GF-D8 (cell line): ENCODE measurements at regions not wholly inside any gene's neighbourhood (a gene's known extent, or its start where the extent isn't known, plus 50 kb on each side); places are given as distances from the start of the nearest gene placed in this dataset.

ENCODE experiments used
- DNase-seq: peaks from one replicate; lab custom pipeline; 2025; lab: John Stamatoyannopoulos, UW

GRCh38 chr17:36864827-36865430, 72.3 kb upstream of the LHX1 start:
- DNase-seq: no peak

DNA sequence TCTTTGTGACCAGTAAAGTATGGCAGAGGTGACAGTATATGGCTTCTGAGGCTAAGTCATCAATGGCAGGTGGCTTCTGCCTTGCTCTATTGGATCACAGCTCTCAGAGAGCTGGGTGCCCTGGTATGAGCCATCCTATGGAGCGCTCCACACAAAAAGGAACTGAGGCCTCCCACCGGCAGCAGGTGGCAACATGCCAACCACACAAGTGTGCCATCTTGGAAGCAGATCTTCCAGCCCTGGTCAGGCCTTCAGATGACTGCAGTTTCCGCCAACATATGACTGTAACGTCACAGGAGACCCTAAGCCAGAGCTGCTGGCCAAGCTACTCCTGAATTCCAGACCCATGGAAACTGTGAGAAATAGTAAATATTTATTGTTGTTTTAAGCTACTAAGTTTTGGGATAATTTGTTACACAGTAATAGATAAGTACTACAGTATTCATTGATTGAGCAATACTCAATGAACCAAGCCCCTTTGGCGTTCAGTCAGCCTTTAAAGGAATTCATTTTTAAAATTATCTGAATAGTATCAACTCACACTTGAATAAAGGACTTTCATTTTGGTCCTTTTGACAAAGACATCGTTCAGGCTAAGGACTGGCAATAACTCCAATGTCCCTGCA, 69.4 kb upstream of the LHX1 start:
- DNase-seq: no peak

DNA sequence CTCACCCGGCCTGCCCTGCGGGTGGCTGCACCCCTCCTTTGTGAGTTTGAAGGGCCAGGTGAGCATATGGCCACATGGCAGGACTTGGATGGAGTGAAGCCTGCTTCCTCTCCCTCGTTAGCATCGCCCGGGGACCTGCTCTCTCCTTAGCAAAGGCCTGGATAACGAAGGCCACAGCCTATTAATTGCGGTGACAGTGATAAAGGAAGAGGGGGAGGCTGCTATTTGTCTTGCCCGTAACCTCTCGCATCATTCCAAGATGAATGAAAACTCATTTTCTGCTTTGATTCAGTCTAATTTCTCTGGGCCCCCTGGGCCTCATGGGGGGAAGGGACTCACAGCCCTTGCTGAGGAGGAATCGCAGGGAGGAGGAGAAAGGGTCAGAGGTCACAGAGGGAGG, 68.5 kb upstream of the LHX1 start:
- no peak for DNase-seq

DNA sequence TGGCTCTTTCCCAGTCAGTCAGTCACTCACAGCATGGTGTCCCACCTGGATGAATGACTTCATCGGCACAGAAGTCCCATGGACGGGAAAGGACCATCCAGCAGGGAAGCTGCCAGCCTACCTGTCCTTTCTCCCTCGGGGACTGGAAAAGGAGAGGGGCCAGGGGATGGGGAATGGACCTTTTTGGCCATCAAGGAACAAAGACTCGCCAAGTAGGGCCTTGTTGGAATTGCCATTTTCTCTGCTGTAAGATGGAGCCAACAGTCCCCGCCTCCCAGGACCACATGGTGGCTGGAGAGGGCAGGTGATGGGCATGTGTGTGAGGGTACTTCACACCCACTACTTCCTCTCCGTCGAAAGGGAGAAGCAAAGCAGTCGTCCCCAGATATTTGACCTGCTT, 67.8 kb upstream of the LHX1 start:
- DNase-seq: no peak

DNA sequence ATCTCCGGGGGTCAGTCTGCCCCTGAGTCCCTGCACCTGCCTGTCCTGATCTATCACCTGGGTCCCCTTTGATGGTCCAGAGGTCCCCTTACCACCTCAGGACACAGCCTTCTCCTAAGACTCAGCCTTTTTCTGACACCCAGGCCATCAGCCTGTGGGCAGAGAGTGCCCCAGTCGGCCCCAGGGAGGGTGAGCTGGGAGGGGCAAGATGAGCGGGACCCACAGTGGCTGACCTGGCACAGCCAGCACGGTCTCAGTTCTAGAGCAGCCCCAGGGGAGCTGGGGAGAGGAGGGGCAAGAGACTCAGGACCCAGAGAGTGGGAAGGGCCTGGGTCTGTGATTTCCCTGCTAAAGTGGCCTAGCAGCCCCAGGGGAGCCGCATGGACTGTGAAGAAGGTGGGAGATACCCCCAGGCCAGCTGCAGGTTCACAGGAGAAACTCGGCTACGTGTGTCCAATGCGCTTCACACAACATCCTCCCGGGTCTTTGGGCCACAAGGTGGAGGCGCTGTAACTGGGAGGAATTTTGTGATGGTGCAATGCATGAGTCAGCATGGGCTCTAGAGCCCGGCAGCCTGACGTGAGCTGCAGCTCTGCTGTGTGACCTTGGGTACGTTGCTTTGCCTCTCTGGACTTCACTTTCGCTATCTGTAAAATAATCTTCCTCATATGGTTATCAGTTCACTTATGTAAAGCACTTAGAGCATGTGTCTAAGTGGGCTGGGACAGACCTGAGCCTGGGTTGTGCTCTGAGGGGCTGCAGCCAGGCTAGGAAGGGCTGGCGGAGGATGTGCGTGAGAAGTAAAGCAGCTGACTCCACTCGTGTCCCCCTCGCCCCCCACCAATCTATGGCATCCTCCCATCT, 67.2 kb upstream of the LHX1 start:
- DNase-seq: no peak

GRCh38 chr17:36870720-36870999, 66.6 kb upstream of the LHX1 start:
- DNase-seq: no peak

GRCh38 chr17:36875698-36876293, 61.5 kb upstream of the LHX1 start:
- DNase-seq: no peak

GRCh38 chr17:36876966-36877365, 60.3 kb upstream of the LHX1 start:
- DNase-seq: no peak

DNA sequence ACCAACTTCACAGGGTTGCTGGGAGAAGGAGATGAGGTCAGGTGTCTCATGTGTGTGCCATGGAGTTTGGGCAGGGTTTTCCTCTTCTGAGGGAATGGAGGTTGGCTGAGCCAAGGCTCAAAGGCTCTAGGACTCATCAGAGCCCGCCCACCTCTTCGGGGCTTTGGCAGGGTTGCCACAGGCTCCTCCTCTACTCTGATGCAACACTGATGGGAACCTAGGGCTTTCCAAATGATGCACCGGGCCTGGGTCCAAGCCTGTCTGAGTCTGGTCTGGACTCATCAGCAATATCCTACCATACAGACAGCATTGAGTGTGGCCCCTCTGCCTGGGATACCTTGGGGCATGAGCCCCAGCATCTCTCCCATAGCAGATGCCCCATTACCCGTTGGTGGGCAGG, 59.5 kb upstream of the LHX1 start:
- DNase-seq: no peak

DNA sequence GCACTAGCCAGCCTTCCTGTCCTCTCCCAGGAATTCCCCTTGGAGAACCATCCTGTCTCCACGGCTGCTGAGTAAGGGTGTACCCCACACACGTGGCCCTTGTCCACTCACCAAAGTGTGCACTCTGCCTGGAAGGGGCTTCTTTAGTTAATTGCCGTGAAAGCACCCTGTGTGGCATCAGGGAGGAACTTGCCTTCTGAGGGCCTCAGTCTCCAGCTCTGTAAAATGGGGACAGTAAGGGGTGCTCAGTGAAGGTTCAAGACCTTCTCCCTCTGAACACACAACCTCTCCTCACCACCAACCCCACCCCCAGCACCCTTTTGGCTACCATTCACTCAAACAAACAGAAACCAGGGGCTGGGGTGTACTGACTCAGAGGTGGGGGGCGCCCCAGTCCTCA, 59.1 kb upstream of the LHX1 start:
- DNase-seq: no peak

- DNase-seq: no peak
Observed at GRCh38 chr17:36879027-36879426, 58.2 kb upstream of the LHX1 start.

- no peak for DNase-seq
Observed at GRCh38 chr17:36879624-36880131, 57.6 kb upstream of the LHX1 start.

- no peak for DNase-seq
Observed at GRCh38 chr17:36880268-36880905, 56.9 kb upstream of the LHX1 start.

- no peak for DNase-seq
Observed at GRCh38 chr17:36881323-36881722, 56.0 kb upstream of the LHX1 start.

- no peak for DNase-seq
Observed at GRCh38 chr17:36884495-36885152, 52.7 kb upstream of the LHX1 start.

GRCh38 chr17:36885153-36885735, 52.0 kb upstream of the LHX1 start:
- no peak for DNase-seq

- DNase-seq: no peak
Observed at GRCh38 chr17:36885771-36886377, 51.4 kb upstream of the LHX1 start.
